Uterus (tissue), 2 donors: ENCODE measurements at regions not wholly inside any gene's neighbourhood (a gene's known extent, or its start where the extent isn't known, plus 50 kb on each side); places are given as distances from the start of the nearest gene placed in this dataset.

Experiments used
- POLR2A ChIP-seq, 2 donors: fragments of 450-650 bp; IDR thresholded peaks; one replicate each; pipeline ENCODE4 v1.6.1; 2016; ENCODE audit warnings: antibody characterized with exemption in 2 of 2, mild to moderate bottlenecking in 1 of 2, moderate library complexity in 1 of 2
- TF ChIP-seq, protein P1 (sequence below), 4 experiments: fragments of 200-600 bp in 2 of 4; fragments of 450-650 bp in 2 of 4; sonication (generic) in 2 of 4; IDR thresholded peaks; one replicate each; pipeline ENCODE4 v1.5.1; 2016 to 2019; ENCODE audit warnings: antibody characterized with exemption in 4 of 4, mild to moderate bottlenecking in 2 of 4, moderate library complexity in 1 of 4

DNA sequence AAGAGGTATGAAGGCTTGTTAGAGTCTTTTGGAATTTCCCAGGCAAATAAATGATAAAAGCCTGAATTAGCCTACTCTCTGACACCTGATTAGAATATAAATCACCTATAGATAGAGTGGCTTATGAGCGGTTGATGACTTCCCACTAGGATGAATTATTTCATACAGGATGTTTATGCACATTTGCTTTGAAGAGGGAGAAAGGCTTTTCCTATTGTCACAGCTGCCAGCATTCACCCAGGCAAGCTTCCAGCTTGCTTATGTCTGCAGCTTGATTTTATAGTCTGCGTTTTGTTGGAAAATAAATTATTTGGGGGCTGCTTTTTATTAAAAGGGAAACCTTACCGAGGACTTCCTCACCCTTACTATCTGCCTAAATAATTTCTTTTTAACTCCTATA is 51.3 kb upstream of the EIF2S2 start:
- TF ChIP-seq, protein P1, sequence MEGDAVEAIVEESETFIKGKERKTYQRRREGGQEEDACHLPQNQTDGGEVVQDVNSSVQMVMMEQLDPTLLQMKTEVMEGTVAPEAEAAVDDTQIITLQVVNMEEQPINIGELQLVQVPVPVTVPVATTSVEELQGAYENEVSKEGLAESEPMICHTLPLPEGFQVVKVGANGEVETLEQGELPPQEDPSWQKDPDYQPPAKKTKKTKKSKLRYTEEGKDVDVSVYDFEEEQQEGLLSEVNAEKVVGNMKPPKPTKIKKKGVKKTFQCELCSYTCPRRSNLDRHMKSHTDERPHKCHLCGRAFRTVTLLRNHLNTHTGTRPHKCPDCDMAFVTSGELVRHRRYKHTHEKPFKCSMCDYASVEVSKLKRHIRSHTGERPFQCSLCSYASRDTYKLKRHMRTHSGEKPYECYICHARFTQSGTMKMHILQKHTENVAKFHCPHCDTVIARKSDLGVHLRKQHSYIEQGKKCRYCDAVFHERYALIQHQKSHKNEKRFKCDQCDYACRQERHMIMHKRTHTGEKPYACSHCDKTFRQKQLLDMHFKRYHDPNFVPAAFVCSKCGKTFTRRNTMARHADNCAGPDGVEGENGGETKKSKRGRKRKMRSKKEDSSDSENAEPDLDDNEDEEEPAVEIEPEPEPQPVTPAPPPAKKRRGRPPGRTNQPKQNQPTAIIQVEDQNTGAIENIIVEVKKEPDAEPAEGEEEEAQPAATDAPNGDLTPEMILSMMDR (IDR thresholded peaks at IDR 0.05) = no peak
- no peak for TF ChIP-seq POLR2A (IDR thresholded peaks at IDR 0.05)
